Astrocyte of the spinal cord (primary cell): ENCODE measurements at regions not wholly inside any gene's neighbourhood (a gene's known extent, or its start where the extent isn't known, plus 50 kb on each side); places are given as distances from the start of the nearest gene placed in this dataset.
A peak's percentile ranks its signal among the peaks of the same experiment; 100 is the strongest.

Source experiments
- DNase-seq: peaks from one replicate; pipeline ENCODE4 v3.0.0; 2011; ENCODE audit warnings: low read depth, low spot score
- H3K4me3 ChIP-seq: 2 replicates; pipeline ENCODE4 v1.5.1; 2011; ENCODE audit warnings: low read depth, mild to moderate bottlenecking, low read length, moderate library complexity
- in situ Hi-C: cut with HindIII; loops from 2 replicates; pipeline ENCODE4 v1.10.0; 2017; ENCODE audit warnings: low sequenced_read_pairs
- TF ChIP-seq, protein P1 (sequence below): IDR thresholded peaks from 2 replicates; pipeline ENCODE4 v1.5.1; 2012; ENCODE audit warnings: low read depth, mild to moderate bottlenecking, low read length, inconsistent platforms

DNA sequence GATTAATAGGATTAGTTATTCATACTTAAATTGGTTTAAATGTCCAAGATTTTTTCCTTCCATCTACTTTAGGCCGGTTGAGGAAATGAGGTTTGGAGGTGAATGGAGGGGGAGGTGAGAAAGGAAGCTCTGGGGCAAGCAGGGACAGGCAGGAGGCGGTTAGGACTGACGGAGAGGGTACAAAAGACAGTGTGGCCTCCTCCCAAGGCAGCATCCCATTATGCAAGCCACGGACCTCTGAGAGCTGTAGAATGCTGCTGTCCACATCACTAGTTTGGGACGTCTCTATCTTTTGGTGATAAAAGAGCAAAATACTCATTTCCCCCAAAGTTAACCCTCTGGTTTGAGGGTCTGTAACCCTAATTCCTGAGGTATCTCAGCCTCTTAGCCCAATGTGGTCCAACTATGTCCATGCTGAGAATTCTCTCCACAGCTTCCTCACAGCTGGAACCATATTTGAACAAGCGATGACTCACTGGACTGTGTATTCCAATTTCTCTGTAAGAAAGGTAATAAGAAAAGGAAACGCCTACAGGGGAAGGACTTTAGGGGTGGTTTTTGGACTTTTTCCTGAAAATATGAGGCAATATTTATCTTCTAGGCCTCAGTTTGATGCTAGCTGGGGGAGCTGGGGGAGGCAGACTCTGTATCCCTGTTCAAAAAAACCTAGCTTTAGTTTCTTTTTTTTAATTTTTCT lies 172.2 kb downstream of the TFAP2B start:
- TF ChIP-seq, protein P1, sequence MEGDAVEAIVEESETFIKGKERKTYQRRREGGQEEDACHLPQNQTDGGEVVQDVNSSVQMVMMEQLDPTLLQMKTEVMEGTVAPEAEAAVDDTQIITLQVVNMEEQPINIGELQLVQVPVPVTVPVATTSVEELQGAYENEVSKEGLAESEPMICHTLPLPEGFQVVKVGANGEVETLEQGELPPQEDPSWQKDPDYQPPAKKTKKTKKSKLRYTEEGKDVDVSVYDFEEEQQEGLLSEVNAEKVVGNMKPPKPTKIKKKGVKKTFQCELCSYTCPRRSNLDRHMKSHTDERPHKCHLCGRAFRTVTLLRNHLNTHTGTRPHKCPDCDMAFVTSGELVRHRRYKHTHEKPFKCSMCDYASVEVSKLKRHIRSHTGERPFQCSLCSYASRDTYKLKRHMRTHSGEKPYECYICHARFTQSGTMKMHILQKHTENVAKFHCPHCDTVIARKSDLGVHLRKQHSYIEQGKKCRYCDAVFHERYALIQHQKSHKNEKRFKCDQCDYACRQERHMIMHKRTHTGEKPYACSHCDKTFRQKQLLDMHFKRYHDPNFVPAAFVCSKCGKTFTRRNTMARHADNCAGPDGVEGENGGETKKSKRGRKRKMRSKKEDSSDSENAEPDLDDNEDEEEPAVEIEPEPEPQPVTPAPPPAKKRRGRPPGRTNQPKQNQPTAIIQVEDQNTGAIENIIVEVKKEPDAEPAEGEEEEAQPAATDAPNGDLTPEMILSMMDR, result no peak
- DNase-seq, result peak; percentile 51
- in situ Hi-C loops, result no loop called here
- H3K4me3 ChIP-seq, result no peak overlapping the region

DNA sequence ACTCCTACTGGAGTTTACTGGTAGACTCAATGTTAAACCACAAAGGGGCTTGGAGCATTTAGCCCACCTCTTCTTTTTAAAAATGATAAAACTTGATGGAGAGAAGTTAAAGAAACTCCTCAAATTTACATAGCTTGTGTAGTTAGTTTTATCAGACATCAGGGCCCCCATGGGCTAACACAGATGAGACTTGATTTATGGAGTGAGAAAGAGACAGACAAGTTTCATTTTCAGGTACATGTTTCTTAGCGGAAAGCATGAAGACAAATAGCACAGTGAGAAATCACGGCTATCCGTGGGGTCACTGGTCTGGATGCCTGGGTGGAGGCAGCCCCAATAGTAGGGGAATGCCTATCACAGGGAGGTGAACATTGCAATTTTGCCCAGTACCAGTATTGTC lies 173.6 kb downstream of the TFAP2B start:
- DNase-seq, result no peak
- in situ Hi-C loops, result no loop called here
- TF ChIP-seq, protein P1, result no peak
- H3K4me3 ChIP-seq, result no peak overlapping the region

DNA sequence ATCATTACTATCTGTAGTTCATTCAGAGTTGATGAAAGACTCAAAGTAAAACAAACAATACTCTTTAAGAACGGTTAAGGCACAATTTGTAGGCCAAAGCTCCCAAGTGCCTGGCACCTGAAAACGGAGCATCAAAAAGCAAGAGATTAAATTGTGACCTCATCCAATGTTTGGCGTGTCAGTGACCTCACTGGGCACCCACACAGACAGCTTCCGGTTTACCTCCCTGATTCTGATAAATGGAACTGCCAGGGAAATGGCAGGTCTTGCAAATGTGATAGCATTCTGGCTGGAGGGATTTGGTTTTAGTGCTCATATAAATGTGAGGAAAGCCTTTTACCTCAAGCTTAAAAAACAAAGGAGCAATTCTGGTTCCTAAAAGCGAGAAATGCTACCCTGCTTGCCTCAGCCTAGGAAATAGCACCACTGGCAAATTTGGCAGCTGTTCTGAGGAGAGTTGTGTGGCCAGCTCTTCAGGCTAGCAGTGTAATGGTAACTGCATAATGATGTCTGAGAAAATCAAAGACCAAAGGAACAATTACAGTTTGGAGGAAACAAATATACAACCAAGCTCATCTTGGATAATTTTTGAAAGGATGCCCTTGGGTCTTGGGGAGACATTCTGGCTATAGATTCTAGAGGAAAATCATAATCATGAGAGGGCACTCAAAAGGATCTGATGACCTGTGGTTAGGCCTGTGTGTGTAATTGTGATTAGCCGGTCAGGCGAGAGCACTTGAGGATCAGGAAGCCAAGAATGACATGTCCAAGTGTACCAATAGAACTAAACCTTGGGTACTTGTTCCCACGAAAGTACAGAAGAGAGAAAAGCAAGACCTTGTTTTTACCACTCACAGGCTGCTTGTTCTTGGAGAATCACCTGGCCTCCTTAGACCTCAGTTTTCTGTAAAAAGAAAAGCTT lies 174.3 kb downstream of the TFAP2B start:
- no peak for DNase-seq
- in situ Hi-C loops, result no loop called here
- no peak overlapping the region for H3K4me3 ChIP-seq
- TF ChIP-seq, protein P1, result no peak

DNA sequence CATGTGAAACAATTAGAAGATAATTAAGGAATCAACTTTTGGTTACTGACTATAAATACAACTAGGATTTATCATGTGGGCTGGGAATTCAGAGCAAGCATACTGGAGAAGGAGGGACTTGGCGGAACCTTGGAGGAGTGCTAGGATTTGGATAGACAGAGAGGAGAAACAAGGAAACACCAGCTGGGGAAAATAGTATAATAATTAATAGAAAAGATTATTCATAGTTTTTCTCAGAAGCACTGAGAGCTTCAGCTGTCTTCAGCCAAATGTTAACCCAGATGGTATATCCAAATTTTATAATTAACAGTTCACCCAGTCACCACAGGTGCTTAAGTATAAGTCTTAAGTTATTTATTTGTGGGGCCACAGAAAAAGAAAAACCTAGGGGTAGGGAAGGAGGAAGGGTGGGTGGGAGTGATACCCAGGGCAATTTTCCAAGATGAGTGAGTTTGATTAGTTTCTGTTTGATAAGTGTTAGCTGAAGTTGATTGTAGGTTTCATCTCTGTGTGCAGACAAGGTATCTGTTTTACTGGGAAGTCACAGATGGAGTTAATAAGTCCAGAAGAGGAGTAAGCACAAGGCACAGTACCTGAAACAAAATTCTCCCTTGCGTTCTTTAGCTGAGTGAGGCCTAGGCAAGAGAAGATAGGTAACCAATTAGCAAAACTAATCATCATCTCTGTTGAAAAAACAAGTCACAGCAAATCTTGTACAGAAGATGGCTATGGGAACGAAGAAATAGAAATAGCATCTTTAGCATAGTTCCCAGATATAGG lies 175.5 kb downstream of the TFAP2B start:
- H3K4me3 ChIP-seq, result no peak overlapping the region
- in situ Hi-C loops, result no loop called here
- TF ChIP-seq, protein P1, result no peak
- no peak for DNase-seq

DNA sequence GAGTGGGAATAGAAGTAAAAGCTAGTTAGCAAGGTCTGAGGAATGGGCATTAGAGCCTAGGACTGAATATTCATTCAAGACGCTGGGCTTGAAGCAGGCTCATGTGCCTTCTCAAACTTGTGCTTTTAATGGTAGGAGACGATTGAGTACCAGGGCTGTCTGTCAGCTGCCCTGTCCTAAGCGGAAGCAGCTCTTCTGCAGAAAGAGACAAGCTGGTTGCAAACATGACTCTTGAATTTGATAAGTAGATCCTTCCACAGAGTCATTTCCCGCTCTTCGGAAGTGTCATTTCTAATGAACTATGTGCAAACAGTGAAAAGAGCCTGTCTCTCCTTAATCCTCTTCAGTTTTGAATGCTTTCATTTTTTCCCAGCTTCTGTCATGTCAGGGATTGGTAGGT lies 176.4 kb downstream of the TFAP2B start:
- no peak for DNase-seq
- TF ChIP-seq, protein P1, result no peak
- in situ Hi-C loops, result no loop called here
- H3K4me3 ChIP-seq, result no peak overlapping the region

DNA sequence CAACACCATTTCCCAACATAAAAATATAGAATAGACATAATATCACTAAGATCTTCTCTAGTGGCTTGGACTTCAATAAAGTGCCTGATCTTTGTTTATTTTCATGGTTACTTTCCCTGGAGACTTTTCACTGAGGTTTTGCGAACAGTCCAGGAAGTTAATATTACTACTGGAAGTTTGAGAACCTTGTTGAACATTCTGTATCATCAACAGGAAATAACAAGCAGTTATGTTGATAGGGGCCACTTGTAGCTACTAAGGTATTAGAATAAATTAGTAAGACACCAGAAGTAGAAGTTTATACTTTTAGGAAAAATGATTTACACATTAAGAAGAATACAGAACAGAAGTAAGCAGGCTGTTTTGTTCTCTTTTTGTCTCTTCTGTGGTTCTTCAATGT lies 180.2 kb downstream of the TFAP2B start:
- TF ChIP-seq, protein P1, result no peak
- no peak for DNase-seq
- in situ Hi-C loops, result no loop called here

More for the DNA sequence above, 180.2 kb downstream of the TFAP2B start:
- H3K4me3 ChIP-seq, result no peak overlapping the region
